ENCODE measurements at regions not wholly inside any gene's neighbourhood (a gene's known extent, or its start where the extent isn't known, plus 50 kb on each side); places are given as distances from the start of the nearest gene placed in this dataset.

- TF ChIP-seq POLR2A (IDR thresholded peaks at IDR 0.05): no peak
- TF ChIP-seq CTCF (IDR thresholded peaks at IDR 0.05): no peak
Observed at GRCh38 chr7:27305854-27306253, 63.3 kb downstream of the EVX1 start.
